Liver (tissue), 8 donors: ENCODE measurements at regions not wholly inside any gene's neighbourhood (a gene's known extent, or its start where the extent isn't known, plus 50 kb on each side); places are given as distances from the start of the nearest gene placed in this dataset.
"Not testable (repeated sequence)": the region's sequence is repeated elsewhere in the genome, so short reads cannot be mapped to it uniquely, and the experiment has no call there.

Experiments
- DNase-seq: peaks from one replicate; pipeline ENCODE4 v3.0.0-alpha.2; 2017; ENCODE audit warnings: low spot score
- H3K27ac ChIP-seq, 2 donors: one replicate each; pipeline ENCODE4 v1.7.0; 2013; ENCODE audit warnings: inconsistent platforms in 2 of 2, low read length in 2 of 2, control low read depth in 1 of 2, low read depth in 1 of 2, mild to moderate bottlenecking in 1 of 2
- H3K27me3 ChIP-seq, 4 donors: one replicate each; pipeline versions ENCODE4 v1.6.1 to v1.7.0; 2013; ENCODE audit warnings: low read length in 3 of 4, inconsistent platforms in 1 of 4, mild to moderate bottlenecking in 1 of 4, moderate library complexity in 1 of 4; ENCODE audit not compliant: control insufficient read depth in 4 of 4, insufficient read depth in 4 of 4
- H3K36me3 ChIP-seq, 4 donors: one replicate each; pipeline versions ENCODE4 v1.6.1 to v1.7.0; 2013; ENCODE audit warnings: low read length in 3 of 4, mild to moderate bottlenecking in 3 of 4, low read depth in 1 of 4, moderate library complexity in 1 of 4; ENCODE audit not compliant: control insufficient read depth in 4 of 4, insufficient read depth in 3 of 4
- H3K4me1 ChIP-seq, 4 donors: one replicate each; pipeline versions ENCODE4 v1.6.1 to v1.7.0; 2013; ENCODE audit warnings: low read length in 3 of 4, mild to moderate bottlenecking in 3 of 4, moderate library complexity in 1 of 4; ENCODE audit not compliant: control insufficient read depth in 4 of 4, insufficient read depth in 4 of 4
- H3K4me3 ChIP-seq, 3 donors: one replicate each; pipeline versions ENCODE4 v1.6.1 to v1.7.0; 2013; ENCODE audit warnings: low read length in 3 of 3, control low read depth in 1 of 3, low read depth in 1 of 3, mild to moderate bottlenecking in 1 of 3
- H3K9ac ChIP-seq, 2 donors: one replicate each; pipeline ENCODE4 v1.7.0; 2013; ENCODE audit warnings: low read length in 2 of 2, mild to moderate bottlenecking in 2 of 2, moderate library complexity in 2 of 2, control low read depth in 1 of 2, low read depth in 1 of 2
- H3K9me3 ChIP-seq, 4 donors: one replicate each; pipeline versions ENCODE4 v1.6.1 to v1.7.0; 2013; ENCODE audit warnings: low read length in 3 of 4; ENCODE audit not compliant: control insufficient read depth in 4 of 4
- ATF3 ChIP-seq: IDR thresholded peaks from 2 replicates; pipeline ENCODE4 v1.6.1; 2016; ENCODE audit warnings: antibody characterized with exemption
- CTCF ChIP-seq: fragments of 150-350 bp; IDR thresholded peaks from 2 replicates; pipeline ENCODE4 v1.5.1; 2017; ENCODE audit warnings: improper control_type of control experiment, low read depth, low read length; ENCODE audit not compliant: missing input control
- EGR1 ChIP-seq, 2 donors: IDR thresholded peaks; 2 replicates each; pipeline ENCODE4 v1.6.1; 2016 to 2018; ENCODE audit warnings: antibody characterized with exemption in 2 of 2, low read depth in 2 of 2
- FOXA2 ChIP-seq: IDR thresholded peaks from 2 replicates; pipeline ENCODE4 v1.6.1; 2016; ENCODE audit warnings: antibody characterized with exemption
- GABPA ChIP-seq, 2 donors: IDR thresholded peaks in 1 of 2; conservative IDR thresholded peaks in 1 of 2; 2 replicates each; pipeline ENCODE4 v1.6.1; 2016; ENCODE audit warnings: antibody characterized with exemption in 2 of 2, mild to moderate bottlenecking in 1 of 2, moderate library complexity in 1 of 2
- HNF4A ChIP-seq, 2 donors: conservative IDR thresholded peaks; 2 replicates each; pipeline ENCODE4 v1.6.1; 2016; ENCODE audit warnings: antibody characterized with exemption in 2 of 2, mild to moderate bottlenecking in 2 of 2
- HNF4G ChIP-seq: IDR thresholded peaks from 2 replicates; pipeline ENCODE4 v1.6.1; 2016; ENCODE audit warnings: antibody characterized with exemption
- JUND ChIP-seq, 2 donors: IDR thresholded peaks; 2 replicates each; pipeline ENCODE4 v1.6.1; 2016; ENCODE audit warnings: antibody characterized with exemption in 2 of 2
- MAX ChIP-seq: IDR thresholded peaks from 2 replicates; pipeline ENCODE4 v1.6.1; 2016; ENCODE audit warnings: antibody characterized with exemption
- NR2F2 ChIP-seq: IDR thresholded peaks from 2 replicates; pipeline ENCODE4 v1.6.1; 2016; ENCODE audit warnings: antibody characterized with exemption
- RAD21 ChIP-seq, 2 donors: IDR thresholded peaks; 2 replicates each; pipeline ENCODE4 v1.6.1; 2016; ENCODE audit warnings: antibody characterized with exemption in 2 of 2, mild to moderate bottlenecking in 2 of 2
- REST ChIP-seq: IDR thresholded peaks from 2 replicates; pipeline ENCODE4 v1.6.1; 2016; ENCODE audit warnings: antibody characterized with exemption, mild to moderate bottlenecking
- RXRA ChIP-seq, 2 donors: IDR thresholded peaks; 2 replicates each; pipeline ENCODE4 v1.6.1; 2017 to 2018; ENCODE audit warnings: antibody characterized with exemption in 2 of 2, mild to moderate bottlenecking in 1 of 2
- TAF1 ChIP-seq: conservative IDR thresholded peaks from 2 replicates; pipeline ENCODE4 v1.6.1; 2016; ENCODE audit warnings: antibody characterized with exemption, mild to moderate bottlenecking
- YY1 ChIP-seq: IDR thresholded peaks from 2 replicates; pipeline ENCODE4 v1.6.1; 2016; ENCODE audit warnings: antibody characterized with exemption, mild to moderate bottlenecking
- ZBTB33 ChIP-seq: IDR thresholded peaks from 2 replicates; pipeline ENCODE4 v1.6.1; 2016; ENCODE audit warnings: antibody characterized with exemption
- WGBS: extraction: QIAGEN DNeasy Blood & Tissue Kit; methylation state at CpG from one replicate; pipeline ENCODE4 v1.1.7; 2013; 5-methylcytosine and 5-hydroxymethylcytosine counted together
- donor health status: healthy.
- donor health status: healthy.
- donor health status: healthy.
- donor health status: healthy.
- donor health status: healthy.

- no peaks in the 10 kb centered on the region for H3K9me3 ChIP-seq
- H3K9ac ChIP-seq: no peak overlapping the region
- H3K36me3 ChIP-seq: no peaks in the 10 kb centered on the region
- no peak overlapping the region for H3K4me3 ChIP-seq
- DNase-seq: no peak
- WGBS: 88% methylated on average over 2 of the region's 2 CpGs
- no peaks in the 10 kb centered on the region for H3K4me1 ChIP-seq
- H3K27me3 ChIP-seq: no peaks in the 10 kb centered on the region
- TF ChIP-seq MAX (no peak), JUND (IDR thresholded peaks at IDR 0.05) (no peak), FOXA2 (no peak), ZBTB33 (no peak), HNF4A (conservative IDR thresholded peaks at IDR 0.05) (no peak), NR2F2 (no peak), HNF4G (no peak), RAD21 (IDR thresholded peaks at IDR 0.05) (no peak), CTCF (no peak), EGR1 (IDR thresholded peaks at IDR 0.05; ENCODE audit: low read depth in 2 of 2) (no peak), ATF3 (no peak), YY1 (no peak), REST (no peak), RXRA (IDR thresholded peaks at IDR 0.05) (no peak), GABPA (IDR thresholded peaks at IDR 0.05 in 1 of 2, conservative IDR thresholded peaks at IDR 0.05 in 1 of 2) (no peak), TAF1 (no peak)
- no peak overlapping the region for H3K27ac ChIP-seq
Observed at GRCh38 chr7:79770970-79771369, 317.5 kb upstream of the MAGI2 start.

GRCh38 chr7:79770063-79770462 is 316.6 kb upstream of the MAGI2 start:
- Histone ChIP-seq H3K27ac (no peak overlapping the region), H3K9me3 (no peaks in the 10 kb centered on the region)
- DNase-seq: no peak

GRCh38 chr7:79767876-79768560 is 314.6 kb upstream of the MAGI2 start:
- not testable (repeated sequence) for H3K36me3 ChIP-seq, H3K27me3 ChIP-seq, H3K4me3 ChIP-seq, DNase-seq, H3K4me1 ChIP-seq, H3K27ac ChIP-seq, H3K9me3 ChIP-seq, H3K9ac ChIP-seq
- 83% methylated on average over 46 of the region's 46 CpGs for WGBS

More at GRCh38 chr7:79770063-79770462, 316.6 kb upstream of the MAGI2 start:
- 81% methylated on average over 2 of the region's 2 CpGs for WGBS
- Histone ChIP-seq H3K9ac (no peak overlapping the region), H3K4me1 (no peaks in the 10 kb centered on the region), H3K4me3 (no peak overlapping the region), H3K36me3 (no peaks in the 10 kb centered on the region), H3K27me3 (no peaks in the 10 kb centered on the region)
- TF ChIP-seq HNF4G: no peak

- WGBS: 79% methylated on average over 14 of the region's 14 CpGs
- not testable (repeated sequence) for H3K36me3 ChIP-seq, H3K27me3 ChIP-seq, H3K27ac ChIP-seq, H3K9me3 ChIP-seq, H3K9ac ChIP-seq, DNase-seq, H3K4me3 ChIP-seq, H3K4me1 ChIP-seq
Observed at GRCh38 chr7:79767192-79767591, 313.7 kb upstream of the MAGI2 start.
